HuH-7 (cell line): ENCODE measurements at regions not wholly inside any gene's neighbourhood (a gene's known extent, or its start where the extent isn't known, plus 50 kb on each side); places are given as distances from the start of the nearest gene placed in this dataset.

ENCODE experiments used
- DNase-seq: peaks from one replicate; pipeline ENCODE4 v3.0.0; 2011; ENCODE audit warnings: low spot score

- no peak for DNase-seq
Measured at GRCh38 chr13:107252428-107252827, 684.5 kb upstream of the ARGLU1 start.

- DNase-seq: no peak
Measured at GRCh38 chr13:107252021-107252420, 684.1 kb upstream of the ARGLU1 start.

- DNase-seq: no peak
Measured at GRCh38 chr13:107251341-107251740, 683.4 kb upstream of the ARGLU1 start.

- no peak for DNase-seq
Measured at GRCh38 chr13:107250628-107251027, 682.7 kb upstream of the ARGLU1 start.

- DNase-seq: no peak
Measured at GRCh38 chr13:107244241-107244640, 676.3 kb upstream of the ARGLU1 start.

- no peak for DNase-seq
Measured at GRCh38 chr13:107242138-107242537, 674.2 kb upstream of the ARGLU1 start.

- no peak for DNase-seq
Measured at GRCh38 chr13:107241381-107241780, 673.4 kb upstream of the ARGLU1 start.

GRCh38 chr13:107239213-107239612, 671.3 kb upstream of the ARGLU1 start:
- no peak for DNase-seq

GRCh38 chr13:107238262-107238981, 670.5 kb upstream of the ARGLU1 start:
- DNase-seq: no peak

GRCh38 chr13:107234319-107235073, 666.6 kb upstream of the ARGLU1 start:
- DNase-seq: no peak

GRCh38 chr13:107233541-107233940, 665.6 kb upstream of the ARGLU1 start:
- DNase-seq: no peak

- no peak for DNase-seq
Measured at GRCh38 chr13:107231944-107232343, 664.0 kb upstream of the ARGLU1 start.

- DNase-seq: no peak
Measured at GRCh38 chr13:107223867-107224266, 655.9 kb upstream of the ARGLU1 start.

- no peak for DNase-seq
Measured at GRCh38 chr13:107222597-107222996, 654.7 kb upstream of the ARGLU1 start.

GRCh38 chr13:107220245-107220644, 652.3 kb upstream of the ARGLU1 start:
- no peak for DNase-seq

GRCh38 chr13:107217251-107217650, 649.3 kb upstream of the ARGLU1 start:
- DNase-seq: no peak

GRCh38 chr13:107216046-107216755, 648.3 kb upstream of the ARGLU1 start:
- no peak for DNase-seq

GRCh38 chr13:107211073-107211472, 643.1 kb upstream of the ARGLU1 start:
- DNase-seq: peak; percentile 58

GRCh38 chr13:107210723-107211030, 642.7 kb upstream of the ARGLU1 start:
- DNase-seq: no peak

GRCh38 chr13:107209824-107210722, 642.1 kb upstream of the ARGLU1 start:
- no peak for DNase-seq

GRCh38 chr13:107208889-107209288, 641.0 kb upstream of the ARGLU1 start:
- no peak for DNase-seq
